ENCODE measurements at regions not wholly inside any gene's neighbourhood (a gene's known extent, or its start where the extent isn't known, plus 50 kb on each side); places are given as distances from the start of the nearest gene placed in this dataset.

DNA sequence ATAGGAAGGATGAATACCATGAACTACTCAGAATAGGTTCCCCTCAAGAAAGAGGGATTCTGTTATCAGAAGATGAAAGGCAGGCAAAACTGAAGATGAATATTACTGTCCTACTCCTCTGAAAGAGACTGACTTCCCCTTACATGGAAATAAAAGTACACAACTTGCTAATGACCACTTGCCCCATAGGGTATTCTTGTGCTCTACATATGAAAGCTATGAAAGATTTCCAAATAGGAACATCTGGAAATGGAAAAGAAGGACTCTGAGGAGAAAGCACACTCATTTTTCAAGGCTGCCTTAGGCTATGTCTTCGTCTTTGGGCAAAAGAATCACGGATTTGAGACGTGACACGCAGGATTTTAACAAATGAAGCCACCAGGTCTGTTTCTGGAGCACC is 170.1 kb upstream of the DAB1 start:
- Histone ChIP-seq H3K27me3 (ENCODE audit: control insufficient read depth, insufficient read depth, low read length) (no peaks in the 10 kb centered on the region), H3K9ac (ENCODE audit: insufficient read depth, low read length) (no peak overlapping the region), H2AFZ (ENCODE audit: low read length) (no peak overlapping the region), H3K79me2 (ENCODE audit: control insufficient read depth, insufficient read depth, low read length) (no peaks in the 10 kb centered on the region), H3K4me3 (replicated peaks in 1 of 4; ENCODE audit: control extremely low read depth in 1 of 4, insufficient read depth in 1 of 4, low read depth in 3 of 4, low read length in 4 of 4) (no peak overlapping the region), H3K4me2 (ENCODE audit: extremely low read depth, insufficient read depth, low read length) (no peak overlapping the region), H3K27ac (ENCODE audit: insufficient read depth, low read length) (no peak overlapping the region), H3K36me3 (ENCODE audit: control insufficient read depth, insufficient read depth, low read length) (no peaks in the 10 kb centered on the region), H3K4me1 (ENCODE audit: control insufficient read depth, extremely low read depth, insufficient read depth, low read length) (no peaks in the 10 kb centered on the region), H3K9me3 (ENCODE audit: control insufficient read depth, insufficient read depth, low read depth, low read length) (no peaks in the 10 kb centered on the region), H4K20me1 (ENCODE audit: control insufficient read depth, extremely low read depth, insufficient read depth, low read length) (no peaks in the 10 kb centered on the region)
- no peak for DNase-seq (ENCODE audit: low read depth in 2 of 2)
- TF ChIP-seq, protein P1, sequence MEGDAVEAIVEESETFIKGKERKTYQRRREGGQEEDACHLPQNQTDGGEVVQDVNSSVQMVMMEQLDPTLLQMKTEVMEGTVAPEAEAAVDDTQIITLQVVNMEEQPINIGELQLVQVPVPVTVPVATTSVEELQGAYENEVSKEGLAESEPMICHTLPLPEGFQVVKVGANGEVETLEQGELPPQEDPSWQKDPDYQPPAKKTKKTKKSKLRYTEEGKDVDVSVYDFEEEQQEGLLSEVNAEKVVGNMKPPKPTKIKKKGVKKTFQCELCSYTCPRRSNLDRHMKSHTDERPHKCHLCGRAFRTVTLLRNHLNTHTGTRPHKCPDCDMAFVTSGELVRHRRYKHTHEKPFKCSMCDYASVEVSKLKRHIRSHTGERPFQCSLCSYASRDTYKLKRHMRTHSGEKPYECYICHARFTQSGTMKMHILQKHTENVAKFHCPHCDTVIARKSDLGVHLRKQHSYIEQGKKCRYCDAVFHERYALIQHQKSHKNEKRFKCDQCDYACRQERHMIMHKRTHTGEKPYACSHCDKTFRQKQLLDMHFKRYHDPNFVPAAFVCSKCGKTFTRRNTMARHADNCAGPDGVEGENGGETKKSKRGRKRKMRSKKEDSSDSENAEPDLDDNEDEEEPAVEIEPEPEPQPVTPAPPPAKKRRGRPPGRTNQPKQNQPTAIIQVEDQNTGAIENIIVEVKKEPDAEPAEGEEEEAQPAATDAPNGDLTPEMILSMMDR (conservative IDR thresholded peaks at IDR 0.05 in 1 of 2, IDR thresholded peaks at IDR 0.05 in 1 of 2; ENCODE audit: low read depth in 1 of 2, low read length in 2 of 2) = no peak
- no peak for TF ChIP-seq EZH2 (IDR thresholded peaks at IDR 0.05; ENCODE audit: low read length, missing control alignments)

DNA sequence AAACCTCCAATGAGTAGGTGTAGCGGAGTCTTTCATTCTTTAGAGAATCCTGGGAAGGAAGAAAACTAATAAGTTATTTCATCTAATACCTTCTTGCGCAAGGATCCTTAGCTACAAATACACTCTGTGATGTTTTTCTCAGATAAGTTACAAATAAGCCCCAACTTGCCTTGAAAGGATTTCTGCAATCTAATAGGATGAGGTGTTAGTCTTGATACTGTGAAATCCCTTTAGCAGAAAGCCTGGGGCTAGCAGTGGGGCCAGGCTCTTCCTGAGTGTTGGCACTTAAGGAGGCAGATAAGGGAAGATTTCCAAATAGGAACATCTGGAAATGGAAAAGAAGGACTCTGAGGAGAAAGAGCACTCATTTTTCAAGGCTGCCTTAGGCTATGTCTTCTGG is 168.0 kb upstream of the DAB1 start:
- H4K20me1 ChIP-seq (ENCODE audit: control insufficient read depth, extremely low read depth, insufficient read depth, low read length) = no peaks in the 10 kb centered on the region
- no peak overlapping the region for H3K27ac ChIP-seq (ENCODE audit: insufficient read depth, low read length)
- H3K4me1 ChIP-seq (ENCODE audit: control insufficient read depth, extremely low read depth, insufficient read depth, low read length) = no peaks in the 10 kb centered on the region
- no peaks in the 10 kb centered on the region for H3K9me3 ChIP-seq (ENCODE audit: control insufficient read depth, insufficient read depth, low read depth, low read length)
- H3K4me3 ChIP-seq (replicated peaks in 1 of 4; ENCODE audit: control extremely low read depth in 1 of 4, insufficient read depth in 1 of 4, low read depth in 3 of 4, low read length in 4 of 4) = no peak overlapping the region
- TF ChIP-seq, protein P1 (conservative IDR thresholded peaks at IDR 0.05 in 1 of 2, IDR thresholded peaks at IDR 0.05 in 1 of 2; ENCODE audit: low read depth in 1 of 2, low read length in 2 of 2) = no peak
- TF ChIP-seq EZH2 (IDR thresholded peaks at IDR 0.05; ENCODE audit: low read length, missing control alignments) = no peak
- DNase-seq (ENCODE audit: low read depth in 2 of 2) = no peak
- H3K36me3 ChIP-seq (ENCODE audit: control insufficient read depth, insufficient read depth, low read length) = no peaks in the 10 kb centered on the region
- H3K79me2 ChIP-seq (ENCODE audit: control insufficient read depth, insufficient read depth, low read length) = no peaks in the 10 kb centered on the region
- H3K9ac ChIP-seq (ENCODE audit: insufficient read depth, low read length) = no peak overlapping the region
- no peak overlapping the region for H3K4me2 ChIP-seq (ENCODE audit: extremely low read depth, insufficient read depth, low read length)
- no peak overlapping the region for H2AFZ ChIP-seq (ENCODE audit: low read length)
- no peaks in the 10 kb centered on the region for H3K27me3 ChIP-seq (ENCODE audit: control insufficient read depth, insufficient read depth, low read length)

DNA sequence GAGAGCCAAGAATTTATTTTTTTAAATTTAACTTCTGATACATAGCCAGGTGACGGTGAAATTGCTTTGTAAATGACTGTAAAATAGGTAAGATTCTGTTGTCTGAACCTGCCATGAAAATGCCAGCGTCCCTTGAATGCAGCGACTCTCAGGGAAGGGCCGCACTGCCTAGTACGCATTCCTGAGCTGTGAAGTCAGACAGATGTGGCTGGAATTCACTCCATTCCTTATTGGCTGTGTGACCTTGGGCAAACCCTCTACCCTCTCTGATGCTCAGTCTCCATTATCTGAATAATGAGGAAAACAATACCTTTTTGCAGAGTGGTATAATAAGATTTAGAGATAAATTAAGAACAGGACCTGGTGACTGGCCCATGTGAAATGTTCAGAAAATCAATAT is 167.1 kb upstream of the DAB1 start:
- Histone ChIP-seq H3K36me3 (ENCODE audit: control insufficient read depth, insufficient read depth, low read length) (no peaks in the 10 kb centered on the region), H3K4me1 (ENCODE audit: control insufficient read depth, extremely low read depth, insufficient read depth, low read length) (no peaks in the 10 kb centered on the region), H3K4me3 (replicated peaks in 1 of 4; ENCODE audit: control extremely low read depth in 1 of 4, insufficient read depth in 1 of 4, low read depth in 3 of 4, low read length in 4 of 4) (no peak overlapping the region), H3K9me3 (ENCODE audit: control insufficient read depth, insufficient read depth, low read depth, low read length) (no peaks in the 10 kb centered on the region), H3K27ac (ENCODE audit: insufficient read depth, low read length) (no peak overlapping the region), H3K27me3 (ENCODE audit: control insufficient read depth, insufficient read depth, low read length) (no peaks in the 10 kb centered on the region), H3K79me2 (ENCODE audit: control insufficient read depth, insufficient read depth, low read length) (no peaks in the 10 kb centered on the region), H3K4me2 (ENCODE audit: extremely low read depth, insufficient read depth, low read length) (no peak overlapping the region), H2AFZ (ENCODE audit: low read length) (no peak overlapping the region), H3K9ac (ENCODE audit: insufficient read depth, low read length) (no peak overlapping the region), H4K20me1 (ENCODE audit: control insufficient read depth, extremely low read depth, insufficient read depth, low read length) (no peaks in the 10 kb centered on the region)
- no peak for DNase-seq (ENCODE audit: low read depth in 2 of 2)
- TF ChIP-seq, protein P1 (conservative IDR thresholded peaks at IDR 0.05 in 1 of 2, IDR thresholded peaks at IDR 0.05 in 1 of 2; ENCODE audit: low read depth in 1 of 2, low read length in 2 of 2) = no peak
- TF ChIP-seq EZH2 (IDR thresholded peaks at IDR 0.05; ENCODE audit: low read length, missing control alignments) = no peak
